Astrocyte (in vitro differentiated cells and primary cell): ENCODE measurements at regions not wholly inside any gene's neighbourhood (a gene's known extent, or its start where the extent isn't known, plus 50 kb on each side); places are given as distances from the start of the nearest gene placed in this dataset.

Experiments used
- EZH2 ChIP-seq: IDR thresholded peaks from 2 replicates; pipeline ENCODE4 v1.6.1; 2012; ENCODE audit warnings: mild to moderate bottlenecking, low read length, inconsistent platforms; ENCODE audit not compliant: insufficient read depth
- TF ChIP-seq, protein P1 (sequence below): IDR thresholded peaks from 2 replicates; pipeline ENCODE4 v1.5.1; 2011; ENCODE audit warnings: low read depth, mild to moderate bottlenecking, inconsistent platforms, low read length, moderate library complexity; ENCODE audit not compliant: insufficient read depth

DNA sequence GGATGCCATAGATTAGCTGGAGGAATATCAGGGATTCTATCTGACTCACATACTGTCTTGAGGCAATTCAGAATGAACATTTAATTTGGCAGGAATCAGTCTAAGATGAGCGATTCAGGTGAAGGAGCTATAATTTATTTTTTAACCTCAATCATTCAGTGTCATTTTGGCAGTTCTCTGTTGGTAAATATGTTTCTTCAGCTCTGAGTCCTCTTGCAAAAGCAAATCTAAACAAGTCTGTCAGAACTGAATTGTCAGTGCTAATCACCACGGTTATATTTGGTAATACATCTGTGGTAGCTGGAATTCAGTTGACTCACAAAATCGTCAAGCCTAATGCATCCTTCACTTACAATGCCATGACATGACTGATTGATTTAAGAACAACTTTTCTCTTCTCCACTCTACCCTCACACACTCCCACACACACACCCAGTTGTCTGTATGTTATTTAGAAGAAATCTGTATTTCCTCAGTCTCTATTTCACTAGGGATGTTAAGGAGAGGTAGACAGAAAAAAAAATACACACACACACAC is 516.6 kb upstream of the NXPH2 start:
- TF ChIP-seq, protein P1, sequence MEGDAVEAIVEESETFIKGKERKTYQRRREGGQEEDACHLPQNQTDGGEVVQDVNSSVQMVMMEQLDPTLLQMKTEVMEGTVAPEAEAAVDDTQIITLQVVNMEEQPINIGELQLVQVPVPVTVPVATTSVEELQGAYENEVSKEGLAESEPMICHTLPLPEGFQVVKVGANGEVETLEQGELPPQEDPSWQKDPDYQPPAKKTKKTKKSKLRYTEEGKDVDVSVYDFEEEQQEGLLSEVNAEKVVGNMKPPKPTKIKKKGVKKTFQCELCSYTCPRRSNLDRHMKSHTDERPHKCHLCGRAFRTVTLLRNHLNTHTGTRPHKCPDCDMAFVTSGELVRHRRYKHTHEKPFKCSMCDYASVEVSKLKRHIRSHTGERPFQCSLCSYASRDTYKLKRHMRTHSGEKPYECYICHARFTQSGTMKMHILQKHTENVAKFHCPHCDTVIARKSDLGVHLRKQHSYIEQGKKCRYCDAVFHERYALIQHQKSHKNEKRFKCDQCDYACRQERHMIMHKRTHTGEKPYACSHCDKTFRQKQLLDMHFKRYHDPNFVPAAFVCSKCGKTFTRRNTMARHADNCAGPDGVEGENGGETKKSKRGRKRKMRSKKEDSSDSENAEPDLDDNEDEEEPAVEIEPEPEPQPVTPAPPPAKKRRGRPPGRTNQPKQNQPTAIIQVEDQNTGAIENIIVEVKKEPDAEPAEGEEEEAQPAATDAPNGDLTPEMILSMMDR = no peak
- TF ChIP-seq EZH2 = no peak
